HepG2 (cell line): ENCODE measurements at regions not wholly inside any gene's neighbourhood (a gene's known extent, or its start where the extent isn't known, plus 50 kb on each side); places are given as distances from the start of the nearest gene placed in this dataset.

Source experiments
- ATAC-seq: fragments of 200-7000 bp; cut with Tn5 transposase; 3 replicates; pipeline ENCODE4 v1.9.1; 2020; ENCODE audit warnings: mild to moderate bottlenecking, moderate library complexity
- BruUV-seq: library from RNA; stranded (reverse); fragments of 400-500 nt; replicated peaks from 2 replicates; lab custom pipeline; 2021; lab: Mats Ljungman, UMichigan
- CTCF ChIA-PET: fragments of 300-600 bp; formaldehyde crosslinking; extraction: SDS; loops from one replicate; lab custom pipeline; 2021; ENCODE audit warnings: low total read pairs, inconsistent platforms, low intra/inter-chr PET ratio; lab: Yijun Ruan, JAX
- POLR2A ChIA-PET: fragments of 350-600 bp; sonication (Branson Sonifier 250); formaldehyde crosslinking; loops from one replicate; lab custom pipeline; 2020; ENCODE audit warnings: antibody characterized with exemption, inconsistent platforms; lab: Yijun Ruan, JAX
- DNase-seq: peaks from one replicate; pipeline ENCODE4 v3.0.0-alpha.2; 2015; ENCODE audit warnings: low spot score
- FAIRE-seq: peaks from 3 replicates; lab custom pipeline; 2011; peaks lifted over from hg19 to GRCh38; lab: Jason Lieb, UNC
- H2AFZ ChIP-seq: one replicate; pipeline ENCODE4 v1.6.1; 2011; ENCODE audit warnings: low read length, inconsistent platforms
- H3K27ac ChIP-seq: fragments of 300-600 bp; 3 replicates; pipeline ENCODE4 v1.8.0; 2011; ENCODE audit warnings: mixed run types, mild to moderate bottlenecking, mixed read lengths, low read length, inconsistent platforms; ENCODE audit not compliant: insufficient read depth; ENCODE audit errors: extremely low read length
- H3K27me3 ChIP-seq, 2 experiments: fragments of 200-600 bp in 1 of 2; 2 replicates in 1 of 2; 3 replicates in 1 of 2; pipeline versions ENCODE4 v1.6.0 to v1.8.0; 2011; ENCODE audit warnings: low read length in 2 of 2, mild to moderate bottlenecking in 2 of 2, moderate library complexity in 2 of 2, inconsistent platforms in 1 of 2; ENCODE audit not compliant: insufficient read depth in 2 of 2, control insufficient read depth in 1 of 2
- H3K36me3 ChIP-seq, 2 experiments: fragments of 200-600 bp in 1 of 2; replicated peaks in 1 of 2; 2 replicates in 1 of 2; 3 replicates in 1 of 2; pipeline versions ENCODE4 v1.5.1 to v1.8.0; 2011; ENCODE audit warnings: low read length in 2 of 2, inconsistent platforms in 1 of 2; ENCODE audit not compliant: insufficient read depth in 2 of 2, control insufficient read depth in 1 of 2
- H3K4me1 ChIP-seq: 2 replicates; pipeline ENCODE4 v1.5.1; 2012; ENCODE audit warnings: low read length, inconsistent platforms; ENCODE audit not compliant: insufficient read depth
- H3K4me2 ChIP-seq: 2 replicates; pipeline ENCODE4 v1.6.0; 2011; ENCODE audit warnings: low read depth, low read length, inconsistent platforms
- H3K4me3 ChIP-seq, 3 experiments: fragments of 200-600 bp in 1 of 3; sonication (generic), shearing (Covaris generic) in 1 of 3; replicated peaks in 1 of 3; 2 replicates each; pipeline ENCODE4 v1.5.1; 2011 to 2016; ENCODE audit warnings: low read length in 3 of 3, inconsistent platforms in 2 of 3, low read depth in 2 of 3, mild to moderate bottlenecking in 2 of 3, control low read depth in 1 of 3, mixed read lengths in 1 of 3; ENCODE audit not compliant: insufficient read depth in 1 of 3
- H3K79me2 ChIP-seq: one replicate; pipeline ENCODE4 v1.6.1; 2011; ENCODE audit warnings: low read length, inconsistent platforms; ENCODE audit not compliant: insufficient read depth
- H3K9ac ChIP-seq: 2 replicates; pipeline ENCODE4 v1.6.0; 2011; ENCODE audit warnings: mild to moderate bottlenecking, low read depth, low read length, inconsistent platforms; ENCODE audit not compliant: insufficient read depth
- H3K9me3 ChIP-seq: 2 replicates; pipeline ENCODE4 v1.5.1; 2012; ENCODE audit warnings: mild to moderate bottlenecking, low read length
- H4K20me1 ChIP-seq: 2 replicates; pipeline ENCODE4 v1.6.0; 2011; ENCODE audit warnings: inconsistent platforms, mild to moderate bottlenecking, low read length, moderate library complexity; ENCODE audit not compliant: insufficient read depth
- GRHL1 ChIP-seq: sonication (generic); formaldehyde crosslinking; conservative IDR thresholded peaks from 2 replicates; pipeline ENCODE4 v1.8.0; 2022; ENCODE audit warnings: missing genetic modification reagents
- HINFP ChIP-seq: sonication (generic); formaldehyde crosslinking; IDR thresholded peaks from 2 replicates; pipeline ENCODE4 v1.4.0; 2020; ENCODE audit warnings: low read depth, mild to moderate bottlenecking, missing genetic modification reagents
- HOXD1 ChIP-seq: sonication (generic); formaldehyde crosslinking; IDR thresholded peaks from 2 replicates; pipeline ENCODE4 v1.5.0; 2020; ENCODE audit warnings: missing genetic modification reagents
- KIAA2018 ChIP-seq: sonication (generic); formaldehyde crosslinking; IDR thresholded peaks from 2 replicates; pipeline ENCODE4 v1.5.0; 2020; ENCODE audit warnings: mild to moderate bottlenecking, missing genetic modification reagents, borderline replicate concordance
- NAIF1 ChIP-seq: sonication (generic); formaldehyde crosslinking; IDR thresholded peaks from 2 replicates; pipeline ENCODE4 v1.5.0; 2020; ENCODE audit warnings: mild to moderate bottlenecking, missing genetic modification reagents, borderline replicate concordance
- SMC3 ChIP-seq: IDR thresholded peaks from 2 replicates; pipeline ENCODE4 v1.6.1; 2011; ENCODE audit warnings: low read length, improper control_type of control experiment
- SPEN ChIP-seq: sonication (generic); formaldehyde crosslinking; IDR thresholded peaks from 2 replicates; pipeline ENCODE4 v1.5.1; 2020; ENCODE audit warnings: low read depth, mild to moderate bottlenecking, missing genetic modification reagents
- ZNF12 ChIP-seq: sonication (generic); formaldehyde crosslinking; IDR thresholded peaks from 2 replicates; pipeline ENCODE4 v1.5.0; 2020; ENCODE audit warnings: missing genetic modification reagents
- ZNF143 ChIP-seq: sonication (generic); formaldehyde crosslinking; IDR thresholded peaks from 2 replicates; pipeline ENCODE4 v1.4.0; 2020; ENCODE audit warnings: missing genetic modification reagents
- ZNF512B ChIP-seq: sonication (generic); formaldehyde crosslinking; IDR thresholded peaks from 2 replicates; pipeline ENCODE4 v1.5.1; 2020; ENCODE audit warnings: missing genetic modification reagents, mild to moderate bottlenecking, borderline replicate concordance
- ZNF549 ChIP-seq: sonication (generic); formaldehyde crosslinking; IDR thresholded peaks from 2 replicates; pipeline ENCODE4 v1.5.0; 2020; ENCODE audit warnings: missing genetic modification reagents
- ZNF557 ChIP-seq: sonication (generic); formaldehyde crosslinking; IDR thresholded peaks from 2 replicates; pipeline ENCODE4 v1.4.0; 2020; ENCODE audit warnings: missing genetic modification reagents
- in situ Hi-C: cut with HindIII; loops from 2 replicates; pipeline ENCODE4 v1.10.0; 2017; ENCODE audit warnings: low pct_unique_long_range_greater_than_20kb; ENCODE audit not compliant: extremely low pct_ligation_motif_present
- intact Hi-C: fragments of 100-400 bp; cut with micrococcal nuclease; formaldehyde crosslinking; loops from one replicate; pipeline ENCODE4 v1.10.0; 2022; ENCODE audit not compliant: unreplicated experiment

GRCh38 chr2:167575276-167575675, 672.1 kb downstream of the STK39 start:
- POLR2A ChIA-PET, result no interaction called here
- FAIRE-seq (no peak), DNase-seq (no peak), ATAC-seq (no peak)
- no peak overlapping the region for H3K27ac ChIP-seq
- CTCF ChIA-PET, result no interaction called here
- H3K27me3 ChIP-seq, result no peaks in the 10 kb centered on the region
- in situ Hi-C loops (no loop called here), intact Hi-C loops (no loop called here)
- no peaks in the 10 kb centered on the region; the same call in 1 of the 2 replicates for H3K4me1 ChIP-seq
- H3K79me2 ChIP-seq, result no peaks in the 10 kb centered on the region
- H3K4me2 ChIP-seq, result no peak overlapping the region
- no peak overlapping the region for H2AFZ ChIP-seq
- H3K9ac ChIP-seq, result no peak overlapping the region
- H3K4me3 ChIP-seq, result no peak overlapping the region
- no TSS peak for BruUV-seq
- H3K36me3 ChIP-seq, result no peaks in the 10 kb centered on the region
- no peaks in the 10 kb centered on the region for H4K20me1 ChIP-seq
- no peaks in the 10 kb centered on the region for H3K9me3 ChIP-seq
- TF ChIP-seq ZNF143 (CRISPR knock-in tag) (no peak), NAIF1 (CRISPR knock-in tag) (no peak), GRHL1 (no peak), SPEN (CRISPR knock-in tag) (no peak), KIAA2018 (CRISPR knock-in tag) (no peak), ZNF549 (no peak), ZNF557 (CRISPR knock-in tag) (no peak), HINFP (CRISPR knock-in tag) (no peak), ZNF512B (CRISPR knock-in tag) (no peak), ZNF12 (no peak), HOXD1 (CRISPR knock-in tag) (no peak), SMC3 (no peak)
